Loucy (cell line): ENCODE measurements at regions not wholly inside any gene's neighbourhood (a gene's known extent, or its start where the extent isn't known, plus 50 kb on each side); places are given as distances from the start of the nearest gene placed in this dataset.

Experiments
- EZH2phosphoT487 ChIP-seq: fragments of 200-600 bp; IDR thresholded peaks from 2 replicates; pipeline ENCODE4 v1.6.1; 2018; ENCODE audit warnings: antibody characterized with exemption, mild to moderate bottlenecking, moderate library complexity, borderline replicate concordance
- TF ChIP-seq, protein P1 (sequence below): fragments of 200-600 bp; sonication (generic); conservative IDR thresholded peaks from 2 replicates; pipeline ENCODE4 v1.5.1; 2014; ENCODE audit warnings: mild to moderate bottlenecking, antibody characterized with exemption, low read length

DNA sequence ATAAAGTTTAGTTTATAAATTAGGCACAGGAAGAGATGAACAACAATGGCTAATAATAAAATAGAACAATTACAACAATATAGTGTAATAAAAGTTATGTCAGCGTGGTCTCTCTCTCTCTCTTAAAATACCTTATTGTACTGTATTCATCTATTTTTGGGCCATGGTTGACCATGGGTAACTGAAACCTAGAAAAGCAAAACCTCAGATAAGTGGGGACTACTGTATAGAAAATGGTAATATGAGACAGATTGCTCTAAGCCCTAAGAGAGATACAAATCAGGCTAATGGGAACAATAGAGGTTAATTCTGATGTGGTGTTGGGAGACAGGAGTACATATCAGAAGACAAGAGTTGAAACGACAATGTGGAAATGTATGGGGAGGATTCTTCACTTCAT, 86.2 kb downstream of the ZNF365 start:
- TF ChIP-seq, protein P1, sequence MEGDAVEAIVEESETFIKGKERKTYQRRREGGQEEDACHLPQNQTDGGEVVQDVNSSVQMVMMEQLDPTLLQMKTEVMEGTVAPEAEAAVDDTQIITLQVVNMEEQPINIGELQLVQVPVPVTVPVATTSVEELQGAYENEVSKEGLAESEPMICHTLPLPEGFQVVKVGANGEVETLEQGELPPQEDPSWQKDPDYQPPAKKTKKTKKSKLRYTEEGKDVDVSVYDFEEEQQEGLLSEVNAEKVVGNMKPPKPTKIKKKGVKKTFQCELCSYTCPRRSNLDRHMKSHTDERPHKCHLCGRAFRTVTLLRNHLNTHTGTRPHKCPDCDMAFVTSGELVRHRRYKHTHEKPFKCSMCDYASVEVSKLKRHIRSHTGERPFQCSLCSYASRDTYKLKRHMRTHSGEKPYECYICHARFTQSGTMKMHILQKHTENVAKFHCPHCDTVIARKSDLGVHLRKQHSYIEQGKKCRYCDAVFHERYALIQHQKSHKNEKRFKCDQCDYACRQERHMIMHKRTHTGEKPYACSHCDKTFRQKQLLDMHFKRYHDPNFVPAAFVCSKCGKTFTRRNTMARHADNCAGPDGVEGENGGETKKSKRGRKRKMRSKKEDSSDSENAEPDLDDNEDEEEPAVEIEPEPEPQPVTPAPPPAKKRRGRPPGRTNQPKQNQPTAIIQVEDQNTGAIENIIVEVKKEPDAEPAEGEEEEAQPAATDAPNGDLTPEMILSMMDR = no peak
- TF ChIP-seq EZH2phosphoT487 = no peak
